ENCODE measurements at regions not wholly inside any gene's neighbourhood (a gene's known extent, or its start where the extent isn't known, plus 50 kb on each side); places are given as distances from the start of the nearest gene placed in this dataset.

- Histone ChIP-seq H2BK15ac (ENCODE audit: low read depth, low read length) (no peak overlapping the region), H3K4me1 (ENCODE audit: insufficient read depth, low read length) (no peaks in the 10 kb centered on the region; the same call in 1 of the 2 replicates), H3K79me1 (ENCODE audit: insufficient read depth, low read depth, low read length, poor library complexity, severe bottlenecking) (no peaks in the 10 kb centered on the region), H4K91ac (ENCODE audit: insufficient read length, low read depth, low read length) (no peak overlapping the region), H3K27ac (ENCODE audit: insufficient read length, low read depth, low read length) (no peak overlapping the region), H3K27me3 (ENCODE audit: insufficient read depth, low read length) (no peaks in the 10 kb centered on the region), H4K8ac (replicated peaks; ENCODE audit: insufficient read length, low read depth, low read length) (no peak overlapping the region), H3K4me2 (ENCODE audit: insufficient read depth, insufficient read length, low read length) (no peak overlapping the region), H3K23ac (ENCODE audit: insufficient read length, low read depth, low read length) (no peak overlapping the region), H2AK5ac (ENCODE audit: insufficient read length, low read length) (no peak overlapping the region), H3K14ac (ENCODE audit: insufficient read depth, low read length) (peak overlapping the region; percentile 8; the same call in 1 of the 2 replicates), H3K9me3 (ENCODE audit: control insufficient read depth, low read depth, low read length) (no peaks in the 10 kb centered on the region), H2AFZ (ENCODE audit: low read length) (no peak overlapping the region), H2BK120ac (ENCODE audit: low read depth, low read length, poor library complexity, severe bottlenecking) (no peak overlapping the region), H3K18ac (ENCODE audit: insufficient read length, low read depth, low read length) (no peak overlapping the region), H3K79me2 (ENCODE audit: insufficient read depth, low read length) (no peaks in the 10 kb centered on the region), H3K4ac (ENCODE audit: low read depth, low read length) (no peak overlapping the region), H3K23me2 (ENCODE audit: insufficient read length, low read depth, low read length, poor library complexity, severe bottlenecking) (no peaks in the 10 kb centered on the region), H3K56ac (ENCODE audit: insufficient read length, low read depth, low read length) (no peak overlapping the region), H2BK5ac (ENCODE audit: insufficient read length, low read length) (no peak overlapping the region), H4K20me1 (ENCODE audit: control insufficient read depth, insufficient read depth, insufficient read length) (no peaks in the 10 kb centered on the region), H3K9ac (ENCODE audit: extremely low read depth, insufficient read length, low read length) (no peak overlapping the region), H2BK20ac (ENCODE audit: low read depth, low read length, poor library complexity, severe bottlenecking) (no peak overlapping the region), H3T11ph (ENCODE audit: low read length) (no peak overlapping the region), H2BK12ac (ENCODE audit: insufficient read length, low read depth, low read length) (no peak overlapping the region), H4K5ac (ENCODE audit: insufficient read length, low read depth, low read length) (no peak overlapping the region)
- H3K9me3 Mint-ChIP-seq: no peaks in the 10 kb centered on the region
- no peak overlapping the region for H3K4me3 Mint-ChIP-seq
- DNase-seq: no peak
- peaks cover 10 to 13% of the 10 kb centered on the region in 2 experiments for H3K4me1 Mint-ChIP-seq
- TF ChIP-seq CTCF (conservative IDR thresholded peaks at IDR 0.05): no peak
- H3K27ac Mint-ChIP-seq: peak overlapping the region in 1 of 3 experiments; percentile 93; a peak in 1 of 7 replicates
- no CpG with 5 or more reads among the region's 23 CpGs for WGBS (ENCODE audit: extremely low coverage, insufficient read length, low lambda C conversion rate)
- H3K27me3 Mint-ChIP-seq (ENCODE audit: low read depth): no peaks in the 10 kb centered on the region; the same call in 1 of the 2 replicates
- H3K36me3 Mint-ChIP-seq (ENCODE audit: insufficient read depth in 1 of 3, low read depth in 3 of 3): peaks cover 0 to 5% (median 1%) of the 10 kb centered on the region in 3 experiments; a peak in 1 of 7 replicates
Observed at GRCh38 chr17:68134046-68134637, 98.6 kb downstream of the KPNA2 start.

Measured in H9 (cell line).